ENCODE measurements at regions not wholly inside any gene's neighbourhood (a gene's known extent, or its start where the extent isn't known, plus 50 kb on each side); places are given as distances from the start of the nearest gene placed in this dataset.

DNA sequence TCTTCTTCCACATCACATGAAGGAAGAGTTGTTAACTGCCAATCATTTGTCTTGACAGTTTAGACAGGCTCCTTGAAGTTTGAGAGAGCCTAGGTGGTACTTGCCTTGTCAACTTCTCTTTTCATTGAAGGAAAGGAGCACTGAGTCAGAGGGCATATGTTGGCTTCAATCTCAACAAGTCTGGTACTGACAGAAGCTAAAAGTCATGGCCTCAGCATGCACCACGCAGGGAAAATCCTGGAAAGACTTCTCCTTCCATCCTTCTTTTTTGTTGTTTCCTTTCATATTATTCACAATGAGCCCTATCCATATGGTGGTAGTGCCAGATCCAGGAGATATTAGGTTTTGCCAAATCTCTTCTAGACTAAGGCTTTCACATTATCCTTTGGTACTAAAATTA, 1272.5 kb downstream of the ROBO1 start:
- DNase-seq, result no peak
- Mint-ChIP-seq H3K27me3 (ENCODE audit: low read depth in 3 of 3) (no peaks in the 10 kb centered on the region), H3K9me3 (no peaks in the 10 kb centered on the region), H3K36me3 (no peaks in the 10 kb centered on the region), H3K4me1 (no peaks in the 10 kb centered on the region), H3K27ac (no peak overlapping the region), H3K4me3 (no peak overlapping the region)
- intact Hi-C loops (cut with micrococcal nuclease), result no loop called here
- H3K9ac ChIP-seq (ENCODE audit: insufficient read depth, low read length, poor library complexity, severe bottlenecking), result no peak overlapping the region
- H3K4me3 ChIP-seq (replicated peaks in 1 of 3; ENCODE audit: low read depth in 2 of 3, low read length in 3 of 3), result no peak overlapping the region
- WGBS (ENCODE audit: insufficient coverage), result no CpG with 5 or more reads among the region's 1 CpG
- H3K9me3 ChIP-seq (replicated peaks in 1 of 2; ENCODE audit: control insufficient read depth in 1 of 2, insufficient read depth in 1 of 2, low read length in 2 of 2), result no peaks in the 10 kb centered on the region
- H2AFZ ChIP-seq (ENCODE audit: insufficient read depth, low read depth, low read length, poor library complexity, severe bottlenecking), result no peak overlapping the region
- no peak overlapping the region for H3K27ac ChIP-seq (ENCODE audit: low read depth in 1 of 2, low read length in 2 of 2)
- no peaks in the 10 kb centered on the region for H3K27me3 ChIP-seq (ENCODE audit: control insufficient read depth in 2 of 2, insufficient read depth in 2 of 2, low read length in 2 of 2)
- no peak overlapping the region for H3K4me2 ChIP-seq (replicated peaks; ENCODE audit: extremely low read depth, low read length, poor library complexity, severe bottlenecking)
- H3K79me2 ChIP-seq (ENCODE audit: insufficient read depth, low read length), result no peaks in the 10 kb centered on the region
- TF ChIP-seq, protein P1, sequence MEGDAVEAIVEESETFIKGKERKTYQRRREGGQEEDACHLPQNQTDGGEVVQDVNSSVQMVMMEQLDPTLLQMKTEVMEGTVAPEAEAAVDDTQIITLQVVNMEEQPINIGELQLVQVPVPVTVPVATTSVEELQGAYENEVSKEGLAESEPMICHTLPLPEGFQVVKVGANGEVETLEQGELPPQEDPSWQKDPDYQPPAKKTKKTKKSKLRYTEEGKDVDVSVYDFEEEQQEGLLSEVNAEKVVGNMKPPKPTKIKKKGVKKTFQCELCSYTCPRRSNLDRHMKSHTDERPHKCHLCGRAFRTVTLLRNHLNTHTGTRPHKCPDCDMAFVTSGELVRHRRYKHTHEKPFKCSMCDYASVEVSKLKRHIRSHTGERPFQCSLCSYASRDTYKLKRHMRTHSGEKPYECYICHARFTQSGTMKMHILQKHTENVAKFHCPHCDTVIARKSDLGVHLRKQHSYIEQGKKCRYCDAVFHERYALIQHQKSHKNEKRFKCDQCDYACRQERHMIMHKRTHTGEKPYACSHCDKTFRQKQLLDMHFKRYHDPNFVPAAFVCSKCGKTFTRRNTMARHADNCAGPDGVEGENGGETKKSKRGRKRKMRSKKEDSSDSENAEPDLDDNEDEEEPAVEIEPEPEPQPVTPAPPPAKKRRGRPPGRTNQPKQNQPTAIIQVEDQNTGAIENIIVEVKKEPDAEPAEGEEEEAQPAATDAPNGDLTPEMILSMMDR (IDR thresholded peaks at IDR 0.05), result no peak
- no peaks in the 10 kb centered on the region for H3K36me3 ChIP-seq (replicated peaks in 1 of 2; ENCODE audit: control insufficient read depth in 1 of 2, insufficient read depth in 2 of 2, low read length in 2 of 2)
- no peaks in the 10 kb centered on the region for H3K4me1 ChIP-seq (ENCODE audit: control insufficient read depth in 1 of 2, insufficient read depth in 2 of 2, low read length in 2 of 2)
- H4K20me1 ChIP-seq (ENCODE audit: insufficient read depth, low read length), result no peaks in the 10 kb centered on the region

- H3K9me3 Mint-ChIP-seq, result peaks cover 0 to 2% (median 0%) of the 10 kb centered on the region in 7 donors
- H3K36me3 ChIP-seq (replicated peaks in 1 of 2; ENCODE audit: control insufficient read depth in 1 of 2, insufficient read depth in 2 of 2, low read length in 2 of 2), result no peaks in the 10 kb centered on the region
- TF ChIP-seq, protein P1 (IDR thresholded peaks at IDR 0.05), result no peak
- no peaks in the 10 kb centered on the region for H4K20me1 ChIP-seq (ENCODE audit: insufficient read depth, low read length)
- intact Hi-C loops (cut with micrococcal nuclease), result no loop called here
- no peak overlapping the region for H3K4me3 Mint-ChIP-seq
- H2AFZ ChIP-seq (ENCODE audit: insufficient read depth, low read depth, low read length, poor library complexity, severe bottlenecking), result no peak overlapping the region
- H3K27ac ChIP-seq (ENCODE audit: low read depth in 1 of 2, low read length in 2 of 2), result no peak overlapping the region
- no CpG with 5 or more reads among the region's 5 CpGs for WGBS (ENCODE audit: insufficient coverage)
- H3K36me3 Mint-ChIP-seq, result no peaks in the 10 kb centered on the region
- no peak overlapping the region for H3K4me2 ChIP-seq (replicated peaks; ENCODE audit: extremely low read depth, low read length, poor library complexity, severe bottlenecking)
- no peaks in the 10 kb centered on the region for H3K4me1 ChIP-seq (ENCODE audit: control insufficient read depth in 1 of 2, insufficient read depth in 2 of 2, low read length in 2 of 2)
- H3K9ac ChIP-seq (ENCODE audit: insufficient read depth, low read length, poor library complexity, severe bottlenecking), result no peak overlapping the region
- no peaks in the 10 kb centered on the region for H3K79me2 ChIP-seq (ENCODE audit: insufficient read depth, low read length)
- DNase-seq, result no peak
- no peaks in the 10 kb centered on the region for H3K27me3 Mint-ChIP-seq (ENCODE audit: low read depth in 3 of 3)
- no peak overlapping the region for H3K27ac Mint-ChIP-seq
- no peak overlapping the region for H3K4me3 ChIP-seq (replicated peaks in 1 of 3; ENCODE audit: low read depth in 2 of 3, low read length in 3 of 3)
- no peaks in the 10 kb centered on the region for H3K27me3 ChIP-seq (ENCODE audit: control insufficient read depth in 2 of 2, insufficient read depth in 2 of 2, low read length in 2 of 2)
- H3K4me1 Mint-ChIP-seq, result no peaks in the 10 kb centered on the region
- H3K9me3 ChIP-seq (replicated peaks in 1 of 2; ENCODE audit: control insufficient read depth in 1 of 2, insufficient read depth in 1 of 2, low read length in 2 of 2), result no peaks in the 10 kb centered on the region
These were observed 1271.3 kb downstream of the ROBO1 start for GRCh38 chr3:78496501-78496900.

Data from CD14-positive monocyte (primary cell).